SK-N-MC (cell line): ENCODE measurements at regions not wholly inside any gene's neighbourhood (a gene's known extent, or its start where the extent isn't known, plus 50 kb on each side); places are given as distances from the start of the nearest gene placed in this dataset.

Source experiments
- EZH2 ChIP-seq: fragments of 200-600 bp; sonication (generic); IDR thresholded peaks from one replicate; pipeline ENCODE4 v1.6.1; 2017; ENCODE audit warnings: antibody characterized with exemption
- POLR2AphosphoS5 ChIP-seq: IDR thresholded peaks from 2 replicates; pipeline ENCODE4 v1.6.1; 2012; ENCODE audit warnings: mild to moderate bottlenecking, low read depth, low read length, borderline replicate concordance

DNA sequence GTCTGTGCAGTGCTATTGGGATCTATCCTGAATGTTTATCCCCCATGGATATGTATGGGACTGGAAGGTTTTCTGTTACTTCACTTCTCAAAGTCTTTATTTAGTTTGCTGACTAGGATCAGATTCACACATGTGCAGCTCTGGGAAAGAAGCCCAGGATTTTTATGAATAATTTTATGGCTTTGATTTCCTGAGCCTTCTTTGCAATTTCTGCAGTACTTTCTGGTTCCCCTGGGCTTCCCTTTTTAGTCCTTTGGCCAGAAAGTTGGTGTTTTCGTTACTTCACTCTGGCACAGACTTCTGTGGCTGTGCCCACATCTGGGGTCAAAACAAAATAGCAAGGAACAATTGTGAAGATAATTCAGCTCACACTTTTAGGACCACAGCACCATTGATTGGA lies 721.0 kb downstream of the OTOL1 start:
- no peak for TF ChIP-seq POLR2AphosphoS5
- no peak for TF ChIP-seq EZH2
